GM21723 (cell line): ENCODE measurements at regions not wholly inside any gene's neighbourhood (a gene's known extent, or its start where the extent isn't known, plus 50 kb on each side); places are given as distances from the start of the nearest gene placed in this dataset.
"Not testable (repeated sequence)": the region's sequence is repeated elsewhere in the genome, so short reads cannot be mapped to it uniquely, and the experiment has no call there.

Experiments
- ATAC-seq: cut with Tn5 transposase; IDR thresholded peaks from one replicate; pipeline ENCODE4 v1.9.1; 2021; ENCODE audit warnings: mild to moderate bottlenecking, moderate library complexity; ENCODE audit not compliant: unreplicated experiment

DNA sequence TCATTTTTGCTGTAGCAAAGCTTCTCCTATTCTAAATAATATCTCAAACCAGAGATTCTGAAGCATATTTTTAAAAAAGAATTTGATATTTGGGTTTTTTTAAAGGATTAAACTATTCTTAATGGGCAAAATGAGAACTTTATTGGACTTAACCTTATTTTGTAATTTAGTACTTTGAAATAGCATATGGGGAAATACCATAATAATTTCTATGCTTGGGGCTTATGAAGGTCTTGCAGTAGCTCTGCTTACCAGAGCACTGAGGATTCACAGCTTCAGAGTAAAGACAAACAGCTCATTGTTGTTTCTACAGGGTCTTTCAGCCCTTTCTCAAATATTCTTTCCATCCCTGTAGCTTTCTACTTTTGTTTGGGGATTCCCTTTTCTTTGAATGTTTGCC lies 111.2 kb upstream of the ZNF648 start:
- no peak for ATAC-seq

DNA sequence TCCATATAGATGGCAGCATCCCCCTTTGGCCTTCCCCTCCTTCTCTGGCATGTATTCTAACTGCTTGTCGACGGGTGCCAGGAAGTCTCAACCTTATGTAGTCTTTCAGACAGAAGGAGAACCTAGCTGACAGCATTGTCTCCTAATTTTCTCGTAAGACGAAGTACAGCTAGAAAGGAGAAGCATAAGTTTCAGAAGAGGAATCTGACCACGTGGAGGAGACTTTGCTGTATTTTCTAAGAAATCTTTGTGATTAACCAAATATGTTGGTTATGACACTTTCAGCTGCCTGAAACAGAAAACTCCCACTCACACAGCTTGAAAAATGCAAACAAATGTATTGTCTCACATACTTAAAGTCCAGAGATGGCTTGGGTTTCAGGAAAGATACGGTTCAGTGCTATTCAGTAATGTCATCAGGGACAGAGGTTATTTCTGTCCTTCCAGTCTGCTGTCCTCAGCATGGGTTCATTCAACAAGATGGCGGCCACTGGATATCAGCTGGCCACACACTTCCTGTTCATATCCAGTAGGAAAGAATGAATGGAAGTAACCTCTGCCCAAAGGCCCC lies 109.5 kb upstream of the ZNF648 start:
- peak; percentile 52 for ATAC-seq

DNA sequence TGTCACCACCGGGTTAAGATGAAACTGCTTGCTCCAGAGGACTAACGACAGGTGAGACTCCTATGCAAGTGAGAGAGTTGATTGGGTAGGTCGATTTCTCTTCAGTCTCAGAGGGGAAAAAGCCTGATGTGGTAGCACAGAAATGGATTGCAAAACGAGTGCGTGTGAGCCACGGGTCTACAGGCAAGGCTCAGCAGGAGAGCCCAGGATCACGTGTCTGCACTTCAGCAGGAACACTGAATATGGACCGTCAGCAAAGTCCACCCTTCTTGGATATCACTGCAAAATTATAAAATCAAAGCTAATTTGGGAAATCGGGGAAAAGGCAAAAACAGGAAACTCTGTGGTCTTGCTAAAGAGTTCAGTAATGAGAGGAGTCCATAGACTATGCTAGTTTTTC lies 107.7 kb upstream of the ZNF648 start:
- ATAC-seq, result no peak

DNA sequence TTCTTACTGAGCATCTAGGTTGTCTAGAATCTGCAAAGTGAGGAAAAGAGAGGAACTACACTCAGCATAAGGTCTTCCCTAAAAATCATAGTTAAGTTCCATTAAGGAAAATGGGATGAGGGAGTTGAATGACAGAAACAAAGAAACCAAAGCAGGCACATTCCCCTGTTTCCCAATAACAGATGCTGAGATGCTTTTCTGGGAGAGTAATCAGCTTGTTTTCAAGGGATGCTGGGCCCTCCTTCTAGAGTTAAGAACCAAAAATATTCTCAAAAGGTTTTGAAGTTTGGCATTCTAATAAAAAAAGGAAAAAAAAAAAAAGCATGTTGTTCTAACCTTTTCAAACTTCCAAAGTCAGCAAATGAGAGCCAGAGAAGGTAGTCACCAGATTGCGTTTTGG lies 105.2 kb upstream of the ZNF648 start:
- ATAC-seq, result no peak

DNA sequence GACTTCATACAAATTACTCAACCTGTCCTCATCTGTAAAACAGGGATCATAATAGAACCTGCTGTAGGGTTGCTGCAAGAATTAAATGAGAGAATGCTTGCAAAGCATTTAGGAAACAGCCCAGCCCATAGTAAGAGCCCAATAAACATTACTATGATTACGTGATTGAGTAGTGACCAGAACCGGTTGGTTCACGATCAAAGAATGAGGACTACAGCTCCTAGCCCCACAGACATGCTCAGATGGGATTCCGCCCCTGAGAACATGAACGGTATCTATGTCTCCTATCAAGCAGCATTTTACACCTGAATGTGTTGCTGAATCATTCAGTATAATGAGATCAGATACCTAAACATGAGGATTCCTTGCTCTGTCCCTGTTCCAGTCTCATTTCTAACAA lies 104.8 kb upstream of the ZNF648 start:
- no peak for ATAC-seq

DNA sequence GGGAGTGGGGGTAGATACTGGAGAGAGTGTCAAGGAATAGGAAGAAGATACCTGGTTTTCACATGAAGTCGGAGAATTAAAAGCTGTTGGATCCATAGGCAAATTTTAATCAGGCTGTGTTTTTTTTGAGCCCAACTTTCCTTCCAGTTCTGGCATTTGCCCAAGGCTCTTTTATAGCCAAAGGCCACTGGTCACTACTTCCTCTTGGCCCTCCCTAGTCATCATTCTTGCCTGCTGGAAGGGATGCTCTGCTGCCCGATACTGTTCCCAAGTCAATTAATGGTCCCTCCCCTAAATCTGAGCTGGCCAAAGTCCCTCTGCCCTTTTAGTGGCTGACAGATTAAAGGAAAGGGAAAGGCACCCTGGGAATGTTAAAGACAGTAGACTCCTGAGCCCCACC lies 102.8 kb upstream of the ZNF648 start:
- no peak for ATAC-seq

DNA sequence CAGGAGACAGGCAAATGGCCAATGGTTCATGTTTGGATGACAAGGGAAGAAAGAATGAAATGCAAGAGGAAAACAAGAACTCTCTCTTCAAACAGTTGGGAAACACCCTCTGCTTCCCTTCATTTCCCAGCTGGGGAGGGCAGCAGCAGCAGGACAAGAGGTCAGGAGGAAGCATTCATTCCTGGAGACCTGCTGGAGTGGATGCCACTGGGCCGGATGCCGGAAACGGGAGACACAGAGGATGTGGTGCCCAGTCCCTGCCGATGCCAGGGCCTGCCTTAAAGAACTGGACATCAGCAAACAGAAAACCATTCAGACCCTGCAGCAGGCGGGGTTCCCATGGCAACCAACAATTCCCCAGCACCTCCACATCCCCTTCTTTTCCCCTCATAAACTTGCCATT lies 102.3 kb upstream of the ZNF648 start:
- no peak for ATAC-seq

DNA sequence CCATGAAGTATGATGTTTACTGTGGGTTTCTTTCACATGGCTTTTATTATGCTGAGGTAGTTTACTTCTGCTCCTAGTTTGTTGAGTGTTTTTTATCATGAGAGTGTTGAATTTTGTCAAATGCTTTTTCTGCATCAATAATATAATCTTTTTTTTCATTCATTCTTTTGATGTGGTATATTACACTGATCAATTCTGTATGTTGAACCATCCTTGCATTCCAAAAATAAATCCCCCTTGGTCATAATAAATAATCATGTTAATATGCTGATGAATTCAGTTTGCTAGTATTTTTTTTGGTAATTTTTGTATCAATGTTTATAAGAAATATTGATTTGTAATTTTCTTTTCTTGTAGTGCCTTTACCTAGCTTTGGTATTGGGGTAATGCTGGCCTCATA lies 97.9 kb upstream of the ZNF648 start:
- no peak for ATAC-seq

DNA sequence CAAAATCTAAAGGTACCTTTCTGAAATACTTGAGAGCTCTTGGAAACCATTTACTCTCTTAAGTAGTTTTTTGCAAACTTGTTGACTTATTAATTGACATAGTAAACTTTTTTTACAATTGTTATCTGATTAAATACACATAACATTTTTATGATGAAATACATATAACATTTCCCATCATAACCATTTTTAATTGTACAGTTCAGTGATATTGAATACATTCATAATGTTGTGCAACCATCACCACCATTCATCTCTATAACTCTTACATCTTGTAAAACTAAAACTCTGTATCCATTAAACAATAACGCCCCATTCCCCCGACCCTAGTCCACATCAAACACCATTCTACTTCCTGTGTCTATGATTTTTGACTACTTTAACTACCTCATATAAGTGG lies 95.7 kb upstream of the ZNF648 start:
- no peak for ATAC-seq

DNA sequence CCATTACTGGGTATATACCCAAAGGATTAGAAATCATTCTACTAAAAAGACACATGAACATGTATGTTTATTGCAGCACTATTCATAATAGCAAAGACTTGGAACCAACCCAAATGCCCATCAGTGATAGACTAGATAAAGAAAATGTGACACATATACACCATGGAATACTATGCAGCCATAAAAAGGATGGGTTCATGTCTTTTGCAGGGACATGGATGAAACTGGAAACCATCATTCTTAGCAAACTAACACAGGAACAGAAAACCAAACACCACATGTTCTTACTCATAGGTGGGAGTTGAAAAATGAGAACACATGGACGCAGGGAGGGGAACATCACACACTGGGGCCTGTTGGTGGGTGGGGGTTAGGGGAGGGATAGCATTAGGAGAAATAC lies 92.9 kb upstream of the ZNF648 start:
- ATAC-seq, result not testable (repeated sequence)

DNA sequence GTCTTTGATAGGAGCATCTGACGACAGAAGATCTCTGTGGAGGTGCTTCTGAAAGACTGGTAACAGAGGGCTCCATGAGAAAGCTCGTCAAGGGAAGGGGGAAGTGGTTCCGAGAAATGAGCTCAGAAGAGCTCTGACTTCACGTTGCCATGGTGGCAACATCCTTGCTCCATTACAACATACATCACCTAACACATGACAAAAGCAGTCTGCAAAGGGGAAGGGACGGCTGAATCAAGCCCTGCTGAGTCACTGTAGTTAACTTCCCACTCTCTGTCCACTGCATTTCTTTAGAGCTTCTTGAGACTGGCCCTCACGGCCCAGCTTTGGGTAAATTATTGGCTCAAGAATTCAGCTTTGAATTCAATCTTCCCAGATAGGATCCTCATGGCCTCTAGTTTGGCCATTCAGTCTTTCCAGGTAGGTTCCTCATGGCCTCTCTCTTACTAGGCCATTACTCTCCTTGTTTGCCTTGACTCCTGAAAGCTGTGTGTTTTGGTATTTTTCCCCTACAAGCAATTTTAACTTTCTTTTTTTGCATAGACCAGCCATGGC lies 88.0 kb upstream of the ZNF648 start:
- no peak for ATAC-seq

DNA sequence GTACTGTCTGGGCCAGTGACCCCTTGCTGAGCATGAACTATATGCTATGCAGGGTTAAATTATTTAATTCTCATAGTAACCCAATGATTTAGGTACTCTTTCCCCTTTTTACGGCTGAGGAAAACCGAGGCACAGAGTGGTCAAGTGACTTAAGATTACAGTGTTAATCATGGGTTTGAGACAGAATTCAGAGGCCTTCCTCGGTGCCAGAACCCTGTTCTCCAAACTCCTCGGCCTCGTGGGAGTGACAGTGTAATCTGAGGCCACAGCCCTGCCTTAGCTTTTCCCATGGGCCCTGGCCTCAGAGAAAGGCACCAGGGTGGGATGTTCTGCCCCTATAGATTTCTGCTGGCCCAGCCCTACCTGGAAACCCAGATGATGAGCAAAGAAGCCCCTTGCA lies 86.4 kb upstream of the ZNF648 start:
- no peak for ATAC-seq

DNA sequence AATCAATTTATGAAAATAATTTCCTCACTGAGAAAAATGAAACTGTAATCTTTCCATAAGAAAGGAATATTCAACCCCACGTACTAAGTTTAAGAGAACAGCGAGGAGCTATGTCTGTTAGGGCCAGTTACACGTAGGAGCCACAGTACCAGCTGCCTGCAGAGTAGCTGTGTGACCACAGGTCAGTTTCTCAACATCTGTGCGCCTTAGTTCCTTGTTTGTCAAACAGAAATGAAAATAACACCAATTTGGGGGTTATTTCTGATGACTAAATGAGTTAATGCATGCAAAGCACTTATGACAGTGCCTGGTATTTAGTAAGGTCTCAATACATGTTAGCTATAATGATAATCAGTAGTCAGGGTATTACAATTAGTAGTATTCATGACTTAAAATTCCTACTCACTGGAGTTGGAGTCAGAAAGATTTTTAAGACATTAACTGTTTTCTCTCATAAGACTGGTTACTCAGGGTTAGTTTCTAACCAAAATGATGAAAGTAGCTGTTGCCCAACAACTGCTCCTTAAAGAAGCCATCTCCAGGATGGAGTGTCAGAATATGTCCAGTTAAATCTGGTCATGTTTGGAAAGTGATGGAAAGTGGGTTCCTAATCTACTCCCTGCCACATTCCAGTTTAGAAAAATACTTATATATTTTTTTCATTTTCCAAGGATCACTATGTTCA lies 85.8 kb upstream of the ZNF648 start:
- ATAC-seq, result peak; percentile 91

DNA sequence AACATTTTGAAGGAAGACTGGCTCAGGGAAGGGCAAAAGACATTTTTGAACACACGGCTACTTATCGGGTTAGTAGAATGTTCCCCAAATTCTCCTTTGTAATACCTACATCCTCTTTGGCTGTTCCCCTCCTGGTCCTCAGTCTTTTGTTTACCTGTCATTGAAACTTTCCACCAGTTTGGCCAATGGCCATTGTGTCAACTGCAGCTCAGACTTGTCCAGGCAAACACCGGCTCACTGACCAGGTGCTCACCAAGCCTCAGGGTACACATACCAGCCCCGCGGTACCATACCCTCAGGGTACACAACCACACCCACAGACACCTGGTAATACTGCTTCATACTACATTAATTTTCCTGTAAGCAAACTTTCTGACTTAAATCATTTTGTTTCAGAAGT lies 84.8 kb upstream of the ZNF648 start:
- no peak for ATAC-seq

DNA sequence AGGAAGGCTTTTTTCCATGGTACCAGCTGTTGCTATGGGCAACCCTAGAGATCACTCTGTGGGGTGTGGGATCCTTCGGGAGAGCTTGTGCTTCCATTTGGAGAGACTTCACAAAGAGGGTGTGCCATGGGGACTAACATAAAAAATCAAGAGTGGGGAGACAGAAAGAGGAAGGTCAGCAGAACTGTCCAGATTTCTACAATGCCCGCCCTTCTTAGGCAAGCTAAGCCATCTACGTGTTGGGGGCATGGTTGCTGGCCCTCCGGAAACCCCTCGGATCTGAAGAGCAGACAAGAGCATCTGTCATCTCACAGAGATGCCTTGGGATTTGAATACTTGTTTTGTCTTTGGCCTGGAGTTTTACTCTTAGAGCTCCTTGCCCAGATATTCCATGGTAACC lies 83.9 kb upstream of the ZNF648 start:
- no peak for ATAC-seq

DNA sequence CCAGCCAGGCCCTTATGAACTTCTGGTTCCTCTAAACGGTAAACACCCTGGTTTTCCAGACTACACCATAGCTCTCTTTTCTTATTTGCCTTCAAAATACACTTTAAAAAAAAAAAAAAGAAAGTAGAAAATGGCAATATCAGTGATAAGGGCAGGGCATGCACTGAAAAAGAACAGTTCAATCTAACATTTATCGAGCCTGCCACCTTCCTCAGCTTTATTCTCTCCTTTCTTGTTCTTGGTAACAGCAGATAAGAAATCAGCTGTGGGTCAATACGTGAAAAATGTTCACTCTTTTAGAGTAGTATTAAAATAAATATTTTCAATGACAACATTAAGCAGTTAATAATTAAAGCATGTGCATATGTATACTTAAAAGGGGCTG lies 83.1 kb upstream of the ZNF648 start:
- no peak for ATAC-seq

DNA sequence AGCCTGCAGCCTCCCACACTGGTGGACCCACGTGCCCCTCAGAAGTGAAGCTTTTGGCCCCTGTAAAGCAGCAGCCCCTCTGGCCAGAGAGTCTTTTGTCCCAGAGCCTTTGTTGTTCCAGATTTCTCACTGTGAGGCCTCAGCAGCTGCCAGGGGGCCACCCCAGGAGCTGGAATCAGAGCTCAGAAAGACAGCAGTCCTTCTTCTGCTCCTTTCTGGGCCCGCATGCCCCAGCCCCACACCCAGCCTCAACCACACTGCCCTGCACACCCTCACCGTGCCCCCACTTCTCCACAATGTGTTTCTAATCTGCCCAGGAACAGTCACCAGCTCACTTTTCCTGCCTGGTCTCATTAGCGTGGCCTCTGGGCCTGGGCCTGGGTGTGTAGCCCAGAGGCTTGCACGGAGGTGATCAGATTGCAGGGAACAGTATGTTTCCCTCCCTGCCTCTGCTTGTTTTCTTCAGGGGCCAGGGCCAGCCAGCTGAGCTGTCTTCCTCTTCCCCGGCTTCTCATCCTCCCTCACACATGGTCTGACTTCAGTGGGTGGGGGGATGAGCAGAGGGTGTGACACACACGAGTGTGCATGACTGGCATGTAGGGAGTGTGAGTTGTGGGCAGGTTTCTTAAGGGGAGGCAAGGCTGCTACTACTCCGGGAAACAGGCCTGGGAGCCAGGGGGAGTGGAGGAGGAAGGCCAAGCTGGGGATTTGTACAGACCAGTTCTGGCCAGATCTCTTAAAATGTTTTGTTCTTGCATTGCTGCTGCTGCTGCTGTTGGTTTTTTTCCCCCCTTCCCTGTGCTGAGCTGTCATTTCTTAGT lies 82.5 kb upstream of the ZNF648 start:
- ATAC-seq, result no peak

DNA sequence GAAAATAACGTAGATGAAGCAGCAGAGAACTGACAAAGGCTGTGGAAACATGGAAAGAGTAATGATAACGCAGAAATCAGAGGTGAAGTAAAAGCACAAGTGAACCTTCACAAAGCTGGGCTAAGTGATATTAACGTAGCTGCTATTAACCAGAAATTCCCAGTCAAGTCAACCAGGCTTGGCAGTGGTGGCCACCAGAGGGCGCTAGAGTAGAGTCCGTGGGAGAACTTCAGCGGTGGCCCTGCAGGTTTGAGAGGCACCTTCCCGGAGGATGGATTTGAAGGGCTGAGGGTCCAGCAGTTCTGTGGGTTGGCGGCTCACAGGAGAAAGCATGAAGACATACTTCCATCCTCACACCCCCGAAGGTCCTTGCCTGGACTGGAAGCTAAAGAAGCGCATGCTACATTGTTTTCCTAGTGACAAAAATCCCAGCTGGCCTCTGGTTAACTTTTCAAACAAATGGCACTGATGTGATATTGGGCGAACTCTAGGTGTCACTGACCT lies 81.7 kb upstream of the ZNF648 start:
- peak; percentile 41 for ATAC-seq

DNA sequence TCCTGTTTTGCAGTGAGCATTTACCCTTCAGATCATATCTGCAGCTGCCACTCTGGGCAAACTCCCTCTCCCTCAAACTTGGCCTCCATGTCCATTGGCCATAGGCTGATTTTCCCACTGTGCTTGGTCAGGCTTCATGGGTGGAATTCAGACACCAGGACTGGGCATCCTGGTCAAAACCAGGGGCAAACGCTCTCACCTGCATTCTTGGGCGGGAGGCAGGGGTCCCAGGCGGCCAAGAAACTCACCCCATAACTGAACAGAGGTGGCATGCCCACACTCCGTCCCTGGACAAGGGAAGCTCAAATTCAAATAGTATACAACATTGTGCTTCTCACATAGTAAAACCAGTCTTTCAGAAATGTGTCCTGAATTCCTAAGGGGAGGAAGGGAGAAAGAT lies 81.1 kb upstream of the ZNF648 start:
- no peak for ATAC-seq

DNA sequence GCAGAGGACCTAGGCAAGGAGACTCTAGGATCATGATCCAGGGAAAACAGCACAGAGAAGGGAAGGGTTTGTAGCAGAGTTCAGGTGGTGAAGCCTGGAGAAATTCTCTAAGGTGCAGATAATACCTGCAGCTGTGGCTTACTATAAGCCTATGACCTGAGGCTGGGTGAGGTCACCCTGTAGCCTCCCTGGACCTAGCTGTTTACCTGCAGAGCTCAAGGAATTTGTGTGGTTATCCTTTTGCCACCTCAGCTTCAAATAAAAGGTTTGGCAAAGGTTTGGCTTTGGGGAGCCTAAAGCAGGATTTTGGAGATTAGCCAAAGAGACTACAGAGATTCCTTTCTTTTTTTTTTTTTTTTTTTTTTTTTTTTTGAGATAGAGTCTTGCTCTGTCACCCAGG lies 79.5 kb upstream of the ZNF648 start:
- no peak for ATAC-seq

DNA sequence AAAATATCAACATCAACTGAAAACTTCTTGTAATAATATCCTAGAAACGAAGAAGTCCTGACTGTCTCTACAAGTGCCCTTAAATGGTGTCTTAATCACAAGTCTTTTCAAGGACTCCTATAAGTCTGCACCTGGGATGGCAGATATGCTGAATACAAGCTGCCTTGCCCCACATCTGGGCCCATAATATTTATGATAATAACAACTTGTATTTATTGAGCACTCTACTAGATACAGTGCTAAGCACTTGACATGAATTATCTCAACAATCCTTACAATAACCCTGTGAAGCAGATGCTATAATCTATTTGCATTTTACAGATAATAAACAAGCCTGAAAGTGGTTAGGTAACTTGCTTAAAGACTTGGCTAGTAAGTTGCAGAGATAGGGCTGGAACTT lies 78.0 kb upstream of the ZNF648 start:
- no peak for ATAC-seq

DNA sequence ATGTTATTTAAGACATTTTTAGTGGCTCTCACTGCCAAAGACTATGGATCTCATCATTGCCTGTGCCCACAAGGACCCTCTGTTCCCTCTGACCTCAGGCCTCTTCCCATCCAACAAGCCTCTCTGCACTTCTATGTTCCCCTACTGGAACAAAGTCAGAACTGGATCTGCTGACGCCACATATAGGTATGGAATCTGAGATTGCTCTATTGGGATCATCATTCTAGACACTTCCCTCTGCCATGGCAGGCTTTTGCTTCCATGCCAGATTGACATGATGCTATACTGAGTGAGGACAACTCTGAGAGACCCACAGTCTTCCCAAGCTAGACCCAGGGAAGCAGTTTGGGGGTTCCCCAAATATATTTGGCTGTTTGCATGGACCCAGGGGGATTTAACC lies 76.0 kb upstream of the ZNF648 start:
- no peak for ATAC-seq
